ENCODE measurements at regions not wholly inside any gene's neighbourhood (a gene's known extent, or its start where the extent isn't known, plus 50 kb on each side); places are given as distances from the start of the nearest gene placed in this dataset.

GRCh38 chr20:16113736-16114135 is 459.5 kb downstream of the KIF16B start:
- peak; percentile 17 for DNase-seq

GRCh38 chr20:16111852-16112412 is 461.3 kb downstream of the KIF16B start:
- DNase-seq, result no peak

GRCh38 chr20:16111172-16111832 is 461.9 kb downstream of the KIF16B start:
- no peak for DNase-seq

GRCh38 chr20:16107172-16107870 is 465.9 kb downstream of the KIF16B start:
- DNase-seq, result no peak

GRCh38 chr20:16106191-16106849 is 466.9 kb downstream of the KIF16B start:
- DNase-seq, result no peak

GRCh38 chr20:16104783-16105182 is 468.5 kb downstream of the KIF16B start:
- DNase-seq, result no peak
